Nephron (organoid): ENCODE measurements at regions not wholly inside any gene's neighbourhood (a gene's known extent, or its start where the extent isn't known, plus 50 kb on each side); places are given as distances from the start of the nearest gene placed in this dataset.

Experiments
- H3K27ac Mint-ChIP-seq, 3 experiments: 2 replicates each; pipeline ENCODE4 v1.8.0; 2020; ENCODE audit warnings: mixed read lengths in 3 of 3, mild to moderate bottlenecking in 2 of 3, moderate library complexity in 1 of 3
- H3K27me3 Mint-ChIP-seq: 2 replicates; pipeline ENCODE4 v1.8.0; 2021; ENCODE audit warnings: low read depth, mild to moderate bottlenecking, moderate library complexity, mixed read lengths
- H3K36me3 Mint-ChIP-seq: 2 replicates; pipeline ENCODE4 v1.8.0; 2020; ENCODE audit warnings: low read depth, mixed read lengths
- H3K4me1 Mint-ChIP-seq: 2 replicates; pipeline ENCODE4 v1.8.0; 2020; ENCODE audit warnings: mixed read lengths
- H3K4me3 Mint-ChIP-seq, 3 experiments: 2 replicates each; pipeline ENCODE4 v1.8.0; 2020; ENCODE audit warnings: mild to moderate bottlenecking in 3 of 3, mixed read lengths in 3 of 3, moderate library complexity in 2 of 3
- H3K9me3 Mint-ChIP-seq: 2 replicates; pipeline ENCODE4 v1.8.0; 2020; ENCODE audit warnings: mixed read lengths
- CTCF ChIP-seq, 3 experiments: fragments of 200-600 bp; sonication (generic); IDR thresholded peaks; one replicate each; pipeline ENCODE4 v1.5.0; 2021; ENCODE audit warnings: antibody characterized with exemption in 3 of 3; ENCODE audit not compliant: unreplicated experiment in 3 of 3

GRCh38 chr4:106670976-106671375 is 302.4 kb upstream of the GIMD1 start:
- Mint-ChIP-seq H3K4me3 (no peak overlapping the region), H3K36me3 (no peaks in the 10 kb centered on the region), H3K27me3 (no peaks in the 10 kb centered on the region), H3K4me1 (peaks cover 8% of the 10 kb centered on the region), H3K9me3 (peaks cover 11% of the 10 kb centered on the region), H3K27ac (peak overlapping the region in 2 of 3 experiments; percentile 60 to 69)
- no peak for TF ChIP-seq CTCF (IDR thresholded peaks at IDR 0.05; ENCODE audit: unreplicated experiment in 3 of 3)

DNA sequence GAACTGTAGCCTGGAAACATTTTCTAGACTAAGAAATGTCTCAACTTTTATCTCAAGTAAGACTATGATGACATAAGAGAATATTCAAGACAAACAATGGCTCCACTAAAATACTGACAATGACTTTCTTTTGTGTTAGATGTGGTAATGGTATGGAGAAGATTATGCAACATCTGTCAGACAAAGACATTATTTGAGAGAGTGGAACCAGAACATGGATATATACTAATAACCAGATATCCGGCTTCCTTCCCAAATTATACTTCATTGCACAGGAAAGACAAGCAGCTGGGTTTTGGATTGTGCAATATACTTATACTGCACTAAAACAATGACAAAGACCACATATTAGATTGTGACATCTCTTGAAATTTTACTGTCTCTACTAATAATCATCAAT is 290.8 kb upstream of the GIMD1 start:
- no peaks in the 10 kb centered on the region for H3K9me3 Mint-ChIP-seq
- H3K4me1 Mint-ChIP-seq, result no peaks in the 10 kb centered on the region
- no peak for TF ChIP-seq CTCF (IDR thresholded peaks at IDR 0.05; ENCODE audit: unreplicated experiment in 3 of 3)
- no peaks in the 10 kb centered on the region for H3K36me3 Mint-ChIP-seq
- H3K27ac Mint-ChIP-seq, result no peak overlapping the region
- H3K27me3 Mint-ChIP-seq, result no peaks in the 10 kb centered on the region
- H3K4me3 Mint-ChIP-seq, result no peak overlapping the region

DNA sequence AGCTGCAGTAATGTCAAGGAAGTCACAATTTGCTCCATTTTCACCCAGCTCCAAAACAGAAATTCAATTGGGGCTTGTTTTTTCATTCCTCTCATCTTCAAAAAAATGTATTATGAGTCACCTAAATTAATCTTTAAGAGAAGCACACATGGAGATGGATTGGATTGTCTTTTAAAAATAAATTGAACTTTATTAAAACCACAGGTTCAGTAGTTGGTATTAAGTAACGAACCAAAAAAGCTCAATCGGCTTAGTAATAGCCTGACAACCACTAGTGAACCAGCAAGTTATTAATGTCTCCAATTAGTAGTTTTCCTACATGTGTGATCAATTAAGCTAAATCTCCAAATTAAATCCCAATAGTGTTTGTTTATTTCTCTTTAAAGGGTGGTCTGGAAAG is 283.5 kb upstream of the GIMD1 start:
- H3K9me3 Mint-ChIP-seq, result no peaks in the 10 kb centered on the region
- peaks cover 4% of the 10 kb centered on the region for H3K27me3 Mint-ChIP-seq
- H3K4me3 Mint-ChIP-seq, result no peak overlapping the region
- H3K36me3 Mint-ChIP-seq, result no peaks in the 10 kb centered on the region
- no peak for TF ChIP-seq CTCF (IDR thresholded peaks at IDR 0.05; ENCODE audit: unreplicated experiment in 3 of 3)
- H3K27ac Mint-ChIP-seq, result no peak overlapping the region
- no peaks in the 10 kb centered on the region for H3K4me1 Mint-ChIP-seq

GRCh38 chr4:106650701-106651100 is 282.1 kb upstream of the GIMD1 start:
- H3K36me3 Mint-ChIP-seq, result no peaks in the 10 kb centered on the region
- H3K27me3 Mint-ChIP-seq, result peaks cover 4% of the 10 kb centered on the region
- H3K4me1 Mint-ChIP-seq, result no peaks in the 10 kb centered on the region
- no peak overlapping the region for H3K4me3 Mint-ChIP-seq
- H3K27ac Mint-ChIP-seq, result no peak overlapping the region
- no peaks in the 10 kb centered on the region for H3K9me3 Mint-ChIP-seq
- TF ChIP-seq CTCF (IDR thresholded peaks at IDR 0.05; ENCODE audit: unreplicated experiment in 3 of 3), result no peak

DNA sequence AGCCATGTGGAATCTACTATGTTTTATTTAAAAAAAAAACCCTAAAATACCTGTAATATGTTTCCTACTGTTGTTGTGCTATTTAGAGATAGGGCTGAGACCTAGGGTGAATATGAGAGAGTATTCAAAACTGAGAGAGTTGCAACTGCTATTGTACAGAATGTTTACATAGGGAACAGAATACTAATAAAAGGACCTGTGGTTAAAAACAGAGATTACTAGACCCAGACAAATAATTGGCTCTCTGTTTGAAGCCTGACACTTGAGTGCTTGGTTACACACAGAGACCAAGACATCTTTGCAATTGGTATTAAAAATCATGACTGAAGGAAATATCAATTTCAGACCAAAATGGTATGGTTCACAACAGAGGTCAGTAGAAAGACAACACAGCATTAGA is 278.9 kb upstream of the GIMD1 start:
- no peaks in the 10 kb centered on the region for H3K36me3 Mint-ChIP-seq
- no peaks in the 10 kb centered on the region for H3K4me1 Mint-ChIP-seq
- no peaks in the 10 kb centered on the region for H3K9me3 Mint-ChIP-seq
- peaks cover 4% of the 10 kb centered on the region for H3K27me3 Mint-ChIP-seq
- no peak for TF ChIP-seq CTCF (IDR thresholded peaks at IDR 0.05; ENCODE audit: unreplicated experiment in 3 of 3)
- H3K27ac Mint-ChIP-seq, result no peak overlapping the region
- no peak overlapping the region for H3K4me3 Mint-ChIP-seq

- H3K9me3 Mint-ChIP-seq, result no peaks in the 10 kb centered on the region
- no peak overlapping the region for H3K27ac Mint-ChIP-seq
- H3K4me1 Mint-ChIP-seq, result peaks cover 6% of the 10 kb centered on the region
- no peaks in the 10 kb centered on the region for H3K36me3 Mint-ChIP-seq
- no peak overlapping the region for H3K4me3 Mint-ChIP-seq
- no peaks in the 10 kb centered on the region for H3K27me3 Mint-ChIP-seq
- TF ChIP-seq CTCF (IDR thresholded peaks at IDR 0.05; ENCODE audit: unreplicated experiment in 3 of 3), result no peak
Measured at GRCh38 chr4:106629268-106629625, 260.7 kb upstream of the GIMD1 start.
